ENCODE measurements at regions not wholly inside any gene's neighbourhood (a gene's known extent, or its start where the extent isn't known, plus 50 kb on each side); places are given as distances from the start of the nearest gene placed in this dataset.

- H3K4me3 ChIP-seq (ENCODE audit: insufficient read depth, low read length, poor library complexity, severe bottlenecking) = no peak overlapping the region
- no peak overlapping the region for H3K4me2 ChIP-seq (ENCODE audit: low read depth, low read length, poor library complexity, severe bottlenecking)
- H3K9me3 ChIP-seq (ENCODE audit: insufficient read depth, low read length) = no peaks in the 10 kb centered on the region
- no peaks in the 10 kb centered on the region for H4K20me1 ChIP-seq (ENCODE audit: low read depth, low read length)
- H3K27me3 ChIP-seq (ENCODE audit: low read length) = no peaks in the 10 kb centered on the region
- TF ChIP-seq, protein P1, sequence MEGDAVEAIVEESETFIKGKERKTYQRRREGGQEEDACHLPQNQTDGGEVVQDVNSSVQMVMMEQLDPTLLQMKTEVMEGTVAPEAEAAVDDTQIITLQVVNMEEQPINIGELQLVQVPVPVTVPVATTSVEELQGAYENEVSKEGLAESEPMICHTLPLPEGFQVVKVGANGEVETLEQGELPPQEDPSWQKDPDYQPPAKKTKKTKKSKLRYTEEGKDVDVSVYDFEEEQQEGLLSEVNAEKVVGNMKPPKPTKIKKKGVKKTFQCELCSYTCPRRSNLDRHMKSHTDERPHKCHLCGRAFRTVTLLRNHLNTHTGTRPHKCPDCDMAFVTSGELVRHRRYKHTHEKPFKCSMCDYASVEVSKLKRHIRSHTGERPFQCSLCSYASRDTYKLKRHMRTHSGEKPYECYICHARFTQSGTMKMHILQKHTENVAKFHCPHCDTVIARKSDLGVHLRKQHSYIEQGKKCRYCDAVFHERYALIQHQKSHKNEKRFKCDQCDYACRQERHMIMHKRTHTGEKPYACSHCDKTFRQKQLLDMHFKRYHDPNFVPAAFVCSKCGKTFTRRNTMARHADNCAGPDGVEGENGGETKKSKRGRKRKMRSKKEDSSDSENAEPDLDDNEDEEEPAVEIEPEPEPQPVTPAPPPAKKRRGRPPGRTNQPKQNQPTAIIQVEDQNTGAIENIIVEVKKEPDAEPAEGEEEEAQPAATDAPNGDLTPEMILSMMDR (IDR thresholded peaks at IDR 0.05; ENCODE audit: insufficient read depth, low read length, poor library complexity, severe bottlenecking) = no peak
- TF ChIP-seq EZH2phosphoT487 (conservative IDR thresholded peaks at IDR 0.05; ENCODE audit: low read length) = no peak
- no peaks in the 10 kb centered on the region for H3K79me2 ChIP-seq (ENCODE audit: insufficient read depth, low read length)
- no peaks in the 10 kb centered on the region for H3F3A ChIP-seq (ENCODE audit: insufficient read depth)
- no peaks in the 10 kb centered on the region for H3K9me2 ChIP-seq (replicated peaks; ENCODE audit: insufficient read depth, low read length)
- H3K9ac ChIP-seq (ENCODE audit: low read length) = no peak overlapping the region
- H3K27ac ChIP-seq (ENCODE audit: low read depth, low read length) = no peak overlapping the region
- H2AFZ ChIP-seq (ENCODE audit: low read depth, low read length, severe bottlenecking) = no peak overlapping the region
- no peaks in the 10 kb centered on the region for H3K36me3 ChIP-seq (ENCODE audit: low read length)
Measured at GRCh38 chr7:156176039-156176438, 363.8 kb upstream of the SHH start.

- H3K27ac ChIP-seq (ENCODE audit: low read depth, low read length) = no peak overlapping the region
- H3K9ac ChIP-seq (ENCODE audit: low read length) = no peak overlapping the region
- no peaks in the 10 kb centered on the region for H3K9me2 ChIP-seq (replicated peaks; ENCODE audit: insufficient read depth, low read length)
- TF ChIP-seq, protein P1 (IDR thresholded peaks at IDR 0.05; ENCODE audit: insufficient read depth, low read length, poor library complexity, severe bottlenecking) = no peak
- TF ChIP-seq EZH2phosphoT487 (conservative IDR thresholded peaks at IDR 0.05; ENCODE audit: low read length) = no peak
- H3K36me3 ChIP-seq (ENCODE audit: low read length) = no peaks in the 10 kb centered on the region
- H3K4me2 ChIP-seq (ENCODE audit: low read depth, low read length, poor library complexity, severe bottlenecking) = no peak overlapping the region
- no peaks in the 10 kb centered on the region for H3K9me3 ChIP-seq (ENCODE audit: insufficient read depth, low read length)
- H3K79me2 ChIP-seq (ENCODE audit: insufficient read depth, low read length) = no peaks in the 10 kb centered on the region
- H3K4me3 ChIP-seq (ENCODE audit: insufficient read depth, low read length, poor library complexity, severe bottlenecking) = no peak overlapping the region
- H4K20me1 ChIP-seq (ENCODE audit: low read depth, low read length) = no peaks in the 10 kb centered on the region
- H2AFZ ChIP-seq (ENCODE audit: low read depth, low read length, severe bottlenecking) = no peak overlapping the region
- H3K27me3 ChIP-seq (ENCODE audit: low read length) = no peaks in the 10 kb centered on the region
- no peaks in the 10 kb centered on the region for H3F3A ChIP-seq (ENCODE audit: insufficient read depth)
Measured at GRCh38 chr7:156175003-156175402, 362.7 kb upstream of the SHH start.

DNA sequence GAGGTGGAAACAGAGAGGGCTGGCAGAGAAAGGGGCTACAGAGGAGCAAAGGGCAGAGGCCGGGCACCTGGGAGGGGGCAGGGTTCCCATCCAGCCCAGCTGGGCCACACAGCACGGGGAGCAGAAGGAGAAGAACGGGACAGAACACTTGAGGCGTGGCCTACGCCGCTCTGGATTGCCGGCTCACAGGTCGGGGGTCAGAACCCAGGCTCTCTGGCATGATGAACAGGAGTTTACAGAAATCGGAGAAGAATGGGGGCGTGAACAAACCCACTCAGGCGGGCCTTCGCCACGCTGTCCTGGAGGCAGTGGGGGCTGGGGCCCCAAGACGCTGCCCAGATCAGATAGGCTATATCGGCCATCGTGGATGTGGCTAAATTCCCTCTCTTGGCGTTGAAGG, 362.2 kb upstream of the SHH start:
- H3K4me3 ChIP-seq (ENCODE audit: insufficient read depth, low read length, poor library complexity, severe bottlenecking) = no peak overlapping the region
- H4K20me1 ChIP-seq (ENCODE audit: low read depth, low read length) = no peaks in the 10 kb centered on the region
- H3K27me3 ChIP-seq (ENCODE audit: low read length) = no peaks in the 10 kb centered on the region
- no peaks in the 10 kb centered on the region for H3F3A ChIP-seq (ENCODE audit: insufficient read depth)
- H3K79me2 ChIP-seq (ENCODE audit: insufficient read depth, low read length) = no peaks in the 10 kb centered on the region
- H2AFZ ChIP-seq (ENCODE audit: low read depth, low read length, severe bottlenecking) = no peak overlapping the region
- no peak overlapping the region for H3K27ac ChIP-seq (ENCODE audit: low read depth, low read length)
- no peak overlapping the region for H3K9ac ChIP-seq (ENCODE audit: low read length)
- no peaks in the 10 kb centered on the region for H3K9me2 ChIP-seq (replicated peaks; ENCODE audit: insufficient read depth, low read length)
- H3K4me2 ChIP-seq (ENCODE audit: low read depth, low read length, poor library complexity, severe bottlenecking) = no peak overlapping the region
- TF ChIP-seq, protein P1 (IDR thresholded peaks at IDR 0.05; ENCODE audit: insufficient read depth, low read length, poor library complexity, severe bottlenecking) = no peak
- H3K36me3 ChIP-seq (ENCODE audit: low read length) = no peaks in the 10 kb centered on the region
- H3K9me3 ChIP-seq (ENCODE audit: insufficient read depth, low read length) = no peaks in the 10 kb centered on the region
